Nephron progenitor cell (in vitro differentiated cells): ENCODE measurements at regions not wholly inside any gene's neighbourhood (a gene's known extent, or its start where the extent isn't known, plus 50 kb on each side); places are given as distances from the start of the nearest gene placed in this dataset.
"Not testable (repeated sequence)": the region's sequence is repeated elsewhere in the genome, so short reads cannot be mapped to it uniquely, and the experiment has no call there.

Experiments used
- DNase-seq: peaks from one replicate; pipeline ENCODE4 v3.0.0; 2021
- H3K27ac Mint-ChIP-seq: 2 replicates; pipeline ENCODE4 v1.8.0; 2021; ENCODE audit warnings: mild to moderate bottlenecking, moderate library complexity, mixed read lengths
- H3K27me3 Mint-ChIP-seq: 2 replicates; pipeline ENCODE4 v1.8.0; 2021; ENCODE audit warnings: mild to moderate bottlenecking, low read depth, mixed read lengths; ENCODE audit not compliant: poor library complexity
- H3K36me3 Mint-ChIP-seq: 2 replicates; pipeline ENCODE4 v1.8.0; 2021; ENCODE audit warnings: low read depth, mixed read lengths
- H3K4me1 Mint-ChIP-seq: 2 replicates; pipeline ENCODE4 v1.8.0; 2021; ENCODE audit warnings: mixed read lengths
- H3K4me3 Mint-ChIP-seq: 2 replicates; pipeline ENCODE4 v1.8.0; 2021; ENCODE audit warnings: mild to moderate bottlenecking, moderate library complexity, mixed read lengths
- H3K9me3 Mint-ChIP-seq: 2 replicates; pipeline ENCODE4 v1.8.0; 2021; ENCODE audit warnings: mild to moderate bottlenecking, moderate library complexity, mixed read lengths
- TF ChIP-seq, protein P1 (sequence below): fragments of 200-600 bp; sonication (generic); IDR thresholded peaks from 2 replicates; pipeline ENCODE4 v1.5.0; 2021; ENCODE audit warnings: antibody characterized with exemption

DNA sequence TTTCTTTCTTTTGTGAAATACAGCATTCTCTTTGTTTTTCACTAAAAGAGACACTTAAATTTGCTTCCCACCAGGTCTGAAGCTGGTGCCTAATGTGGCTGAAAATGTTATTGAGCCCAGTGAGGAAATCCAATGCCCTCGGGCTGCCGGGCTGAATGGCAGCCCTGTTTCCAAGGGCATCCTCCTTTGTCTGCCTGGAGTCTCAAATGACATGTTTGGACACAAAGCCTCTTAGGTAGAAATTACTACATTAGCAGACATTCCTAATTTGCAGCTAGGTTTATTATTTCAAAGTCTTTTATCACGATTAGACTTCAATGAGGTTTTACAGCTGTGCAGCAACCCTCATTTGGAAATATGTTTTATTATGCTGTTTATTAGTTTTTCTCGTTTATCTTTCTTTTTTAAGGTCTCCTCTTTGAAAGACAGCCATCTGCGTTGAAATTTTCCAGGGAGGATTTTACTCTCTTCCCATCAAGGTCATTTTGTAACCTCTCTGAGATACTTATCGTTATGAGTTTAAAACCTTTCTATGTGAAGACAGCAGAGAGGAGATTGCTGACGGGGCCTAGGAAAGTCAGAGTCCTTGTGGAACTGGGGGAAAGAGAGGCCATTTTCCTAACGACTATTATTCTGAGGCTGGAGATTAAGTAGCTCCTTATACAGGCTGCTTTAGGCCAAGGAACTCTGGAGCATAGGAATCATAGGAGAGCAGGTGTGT, 59.0 kb upstream of the ZNF532 start:
- Mint-ChIP-seq H3K4me1 (peaks cover 24% of the 10 kb centered on the region), H3K27ac (peak overlapping the region; percentile 72), H3K9me3 (peaks cover 8% of the 10 kb centered on the region), H3K27me3 (peaks cover 2% of the 10 kb centered on the region), H3K36me3 (no peaks in the 10 kb centered on the region), H3K4me3 (no peak overlapping the region)
- TF ChIP-seq, protein P1, sequence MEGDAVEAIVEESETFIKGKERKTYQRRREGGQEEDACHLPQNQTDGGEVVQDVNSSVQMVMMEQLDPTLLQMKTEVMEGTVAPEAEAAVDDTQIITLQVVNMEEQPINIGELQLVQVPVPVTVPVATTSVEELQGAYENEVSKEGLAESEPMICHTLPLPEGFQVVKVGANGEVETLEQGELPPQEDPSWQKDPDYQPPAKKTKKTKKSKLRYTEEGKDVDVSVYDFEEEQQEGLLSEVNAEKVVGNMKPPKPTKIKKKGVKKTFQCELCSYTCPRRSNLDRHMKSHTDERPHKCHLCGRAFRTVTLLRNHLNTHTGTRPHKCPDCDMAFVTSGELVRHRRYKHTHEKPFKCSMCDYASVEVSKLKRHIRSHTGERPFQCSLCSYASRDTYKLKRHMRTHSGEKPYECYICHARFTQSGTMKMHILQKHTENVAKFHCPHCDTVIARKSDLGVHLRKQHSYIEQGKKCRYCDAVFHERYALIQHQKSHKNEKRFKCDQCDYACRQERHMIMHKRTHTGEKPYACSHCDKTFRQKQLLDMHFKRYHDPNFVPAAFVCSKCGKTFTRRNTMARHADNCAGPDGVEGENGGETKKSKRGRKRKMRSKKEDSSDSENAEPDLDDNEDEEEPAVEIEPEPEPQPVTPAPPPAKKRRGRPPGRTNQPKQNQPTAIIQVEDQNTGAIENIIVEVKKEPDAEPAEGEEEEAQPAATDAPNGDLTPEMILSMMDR: no peak
- peak; percentile 21 for DNase-seq

DNA sequence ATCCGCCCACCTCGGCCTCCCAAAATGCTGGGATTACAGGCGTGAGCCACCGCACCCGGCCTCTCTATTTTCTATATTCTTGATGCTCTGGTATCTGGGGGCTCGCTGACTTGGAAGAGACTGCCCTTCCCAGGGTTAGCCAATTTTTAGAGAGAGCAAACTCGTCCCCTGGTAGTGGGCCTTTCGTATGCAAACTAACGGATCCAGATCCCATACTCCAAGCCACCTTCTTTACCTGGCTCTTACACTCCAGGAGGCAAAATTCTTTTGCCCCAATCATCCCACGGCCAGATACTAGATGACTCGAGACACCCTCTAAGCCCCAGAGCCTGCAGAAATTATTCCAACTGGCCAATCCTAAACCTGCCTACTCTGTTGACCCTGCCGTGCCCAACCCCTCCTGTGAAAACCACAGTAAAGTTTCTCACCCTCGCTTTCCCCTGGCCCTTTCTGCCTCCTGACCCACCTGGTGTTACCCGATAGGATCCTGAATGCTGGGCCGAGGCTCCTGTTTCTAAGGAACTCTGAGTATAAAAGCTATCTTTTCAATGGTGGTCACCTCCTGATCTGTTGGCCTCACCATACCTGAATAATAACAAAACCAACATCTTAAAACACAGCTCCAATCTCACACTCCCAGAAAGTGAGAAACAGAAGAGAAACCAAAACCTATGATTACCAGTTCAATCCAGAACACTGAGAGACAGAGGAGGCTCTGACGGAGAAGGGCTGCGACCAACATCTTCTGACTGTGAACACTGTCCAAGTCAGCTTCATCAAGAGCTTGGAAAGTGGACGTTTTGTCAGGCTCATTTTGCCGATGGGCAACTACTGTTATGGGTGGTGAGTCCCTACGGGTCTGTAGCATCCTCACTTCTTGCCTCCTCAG, 57.6 kb upstream of the ZNF532 start:
- DNase-seq: no peak
- TF ChIP-seq, protein P1: no peak
- Mint-ChIP-seq H3K27ac (peak overlapping the region; percentile 47), H3K36me3 (no peaks in the 10 kb centered on the region), H3K27me3 (peaks cover 2% of the 10 kb centered on the region), H3K4me3 (no peak overlapping the region), H3K9me3 (peaks cover 8% of the 10 kb centered on the region), H3K4me1 (peaks cover 24% of the 10 kb centered on the region)

DNA sequence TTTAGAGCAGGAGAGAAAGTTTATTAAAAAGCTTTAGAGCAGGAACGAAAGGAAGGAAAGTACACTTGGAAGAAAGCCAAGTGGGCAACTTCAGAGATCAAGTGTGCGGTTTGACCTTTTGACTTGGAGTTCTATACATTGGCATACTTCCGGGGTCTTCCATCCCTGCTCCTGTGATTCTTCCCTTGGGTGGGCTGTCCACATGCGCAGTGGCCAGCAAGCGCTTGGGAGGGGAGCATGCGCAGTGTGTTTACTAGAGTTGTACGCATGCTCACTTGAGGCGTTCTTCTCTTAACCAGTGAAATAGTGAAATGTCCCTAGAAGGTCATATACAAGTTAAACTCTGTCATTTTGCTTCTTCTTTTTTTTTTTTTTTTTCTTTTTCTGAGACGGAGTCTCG, 56.9 kb upstream of the ZNF532 start:
- H3K9me3 Mint-ChIP-seq: peaks cover 8% of the 10 kb centered on the region

DNA sequence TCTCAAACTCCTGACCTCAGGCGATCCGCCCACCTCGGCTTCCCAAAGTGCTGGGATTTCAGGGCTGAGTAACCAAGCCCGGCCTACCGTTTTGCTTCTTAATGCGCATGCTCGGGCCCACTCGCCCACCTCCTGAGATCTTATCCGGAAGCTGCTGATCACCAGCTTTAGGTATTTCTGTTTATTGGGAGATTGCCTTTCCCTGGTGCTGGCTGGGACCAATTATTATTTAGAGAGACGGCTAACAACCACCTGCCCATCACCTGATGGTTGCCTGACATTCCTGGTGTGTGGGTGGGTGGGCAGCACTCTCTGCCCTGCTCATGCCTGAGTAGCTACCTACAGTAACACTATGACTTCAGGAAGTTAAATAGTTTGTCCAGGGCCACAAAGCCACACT, 56.3 kb upstream of the ZNF532 start:
- TF ChIP-seq, protein P1: no peak
- Mint-ChIP-seq H3K9me3 (peaks cover 8% of the 10 kb centered on the region), H3K4me1 (peaks cover 24% of the 10 kb centered on the region), H3K36me3 (no peaks in the 10 kb centered on the region), H3K27ac (no peak overlapping the region), H3K27me3 (peaks cover 2% of the 10 kb centered on the region), H3K4me3 (no peak overlapping the region)
- DNase-seq: no peak

More for the DNA sequence above, 56.9 kb upstream of the ZNF532 start:
- no peak overlapping the region for H3K27ac Mint-ChIP-seq
- H3K4me3 Mint-ChIP-seq: no peak overlapping the region
- no peak for DNase-seq
- H3K27me3 Mint-ChIP-seq: peaks cover 2% of the 10 kb centered on the region
- TF ChIP-seq, protein P1: no peak
- no peaks in the 10 kb centered on the region for H3K36me3 Mint-ChIP-seq
- H3K4me1 Mint-ChIP-seq: peaks cover 24% of the 10 kb centered on the region

DNA sequence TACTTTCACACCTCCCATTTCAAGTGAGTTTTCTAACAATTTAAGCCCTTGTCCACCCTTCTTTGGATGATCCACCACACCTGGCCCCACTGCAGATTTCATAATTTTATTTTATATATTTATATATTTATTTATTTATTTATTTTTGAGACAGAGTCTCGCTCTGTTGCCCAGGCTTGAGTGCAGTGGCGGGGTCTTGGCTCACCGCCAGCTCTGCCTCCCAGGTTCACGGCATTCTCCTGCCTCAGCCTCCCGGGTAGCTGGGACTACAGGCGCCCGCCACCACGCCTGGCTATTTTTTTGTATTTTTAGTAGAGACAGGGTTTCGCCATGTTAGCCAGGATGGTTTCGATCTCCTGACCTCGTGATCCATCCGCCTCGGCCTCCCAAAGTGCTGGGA, 52.8 kb upstream of the ZNF532 start:
- not testable (repeated sequence) for DNase-seq, H3K27me3 Mint-ChIP-seq, H3K4me3 Mint-ChIP-seq, H3K9me3 Mint-ChIP-seq, H3K4me1 Mint-ChIP-seq, H3K27ac Mint-ChIP-seq, H3K36me3 Mint-ChIP-seq

DNA sequence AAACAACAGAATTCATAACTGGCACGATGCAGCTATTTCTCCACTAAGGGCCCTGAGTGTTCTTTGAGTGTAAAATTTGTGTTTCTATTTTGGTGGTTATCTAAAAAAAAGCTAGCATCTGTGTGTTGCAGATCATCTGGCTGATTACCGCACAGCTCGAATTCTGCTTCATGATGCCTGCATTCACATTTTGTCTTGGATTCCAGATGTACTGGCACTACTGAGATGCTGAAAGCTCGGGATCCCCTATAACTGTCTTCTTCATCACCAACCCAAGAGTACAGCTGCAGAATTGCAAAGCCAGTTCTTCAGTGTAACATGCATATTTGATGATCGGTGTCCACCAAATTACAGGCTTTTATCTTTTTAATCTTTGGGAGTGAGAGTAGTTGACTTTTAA, 51.6 kb upstream of the ZNF532 start:
- Mint-ChIP-seq H3K9me3 (no peaks in the 10 kb centered on the region), H3K27ac (no peak overlapping the region), H3K4me3 (no peak overlapping the region), H3K36me3 (no peaks in the 10 kb centered on the region), H3K27me3 (no peaks in the 10 kb centered on the region), H3K4me1 (no peaks in the 10 kb centered on the region)
- no peak for DNase-seq
- TF ChIP-seq, protein P1: no peak
